ENCODE measurements at regions not wholly inside any gene's neighbourhood (a gene's known extent, or its start where the extent isn't known, plus 50 kb on each side); places are given as distances from the start of the nearest gene placed in this dataset.

DNA sequence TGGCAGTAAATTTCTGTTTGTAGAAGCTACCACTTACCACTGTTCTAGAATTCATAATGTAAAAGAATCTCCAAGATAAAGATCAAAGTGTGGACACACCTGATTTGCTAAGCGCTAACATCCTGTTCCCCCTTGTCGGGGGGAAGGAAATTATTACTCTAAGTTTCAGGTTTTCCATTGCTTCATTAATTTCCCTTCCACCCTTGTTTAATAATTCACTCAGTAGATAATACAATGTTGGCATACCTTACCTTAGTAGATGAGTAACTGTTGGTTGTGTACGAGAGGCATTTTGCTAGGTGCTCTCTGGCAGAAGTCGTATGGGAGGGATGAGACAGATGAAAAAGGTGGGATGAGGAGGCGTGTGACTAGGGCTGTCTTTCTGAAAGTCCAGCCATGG, 641.2 kb upstream of the ARRDC4 start:
- TF ChIP-seq POLR2A (IDR thresholded peaks at IDR 0.05) (no peak), CTCF (IDR thresholded peaks at IDR 0.05 in 4 of 5, conservative IDR thresholded peaks at IDR 0.05 in 1 of 5) (no peak)

Measured in gastrocnemius medialis (tissue), 4 donors.